Kidney capillary endothelial cell (primary cell): ENCODE measurements at regions not wholly inside any gene's neighbourhood (a gene's known extent, or its start where the extent isn't known, plus 50 kb on each side); places are given as distances from the start of the nearest gene placed in this dataset.
"Not testable (repeated sequence)": the region's sequence is repeated elsewhere in the genome, so short reads cannot be mapped to it uniquely, and the experiment has no call there.

Experiments used
- DNase-seq: peaks from one replicate; pipeline ENCODE4 v3.0.0-alpha.2; 2018; ENCODE audit warnings: low spot score

GRCh38 chrX:149420566-149420965 is 84.5 kb downstream of the IDS start:
- DNase-seq, result not testable (repeated sequence)

- no peak for DNase-seq
Measured at GRCh38 chrX:149398027-149398426, 107.1 kb downstream of the IDS start.

- no peak for DNase-seq
Measured at GRCh38 chrX:149392921-149393320, 112.2 kb downstream of the IDS start.

- no peak for DNase-seq
Measured at GRCh38 chrX:149383852-149384251, 121.3 kb downstream of the IDS start.

- no peak for DNase-seq
Measured at GRCh38 chrX:149374751-149375150, 130.4 kb downstream of the IDS start.

- DNase-seq, result no peak
Measured at GRCh38 chrX:149372866-149373265, 132.2 kb downstream of the IDS start.

- DNase-seq, result no peak
Measured at GRCh38 chrX:149371986-149372385, 133.1 kb downstream of the IDS start.

- DNase-seq, result no peak
Measured at GRCh38 chrX:149370097-149370496, 135.0 kb downstream of the IDS start.

GRCh38 chrX:149365552-149365951 is 139.6 kb downstream of the IDS start:
- no peak for DNase-seq

- DNase-seq, result no peak
Measured at GRCh38 chrX:149365061-149365460, 140.0 kb downstream of the IDS start.

- DNase-seq, result no peak
Measured at GRCh38 chrX:149363965-149364364, 141.1 kb downstream of the IDS start.

GRCh38 chrX:149346306-149346705 is 158.8 kb downstream of the IDS start:
- DNase-seq, result no peak

- no peak for DNase-seq
Measured at GRCh38 chrX:149322316-149322715, 182.8 kb downstream of the IDS start.

- DNase-seq, result no peak
Measured at GRCh38 chrX:149313871-149314371, 191.2 kb downstream of the IDS start.

GRCh38 chrX:149312988-149313387 is 192.1 kb downstream of the IDS start:
- DNase-seq, result no peak

GRCh38 chrX:149312097-149312496 is 193.0 kb downstream of the IDS start:
- DNase-seq, result no peak

- no peak for DNase-seq
Measured at GRCh38 chrX:149302705-149303104, 202.4 kb downstream of the IDS start.

- no peak for DNase-seq
Measured at GRCh38 chrX:149298111-149298510, 207.0 kb downstream of the IDS start.

- DNase-seq, result no peak
Measured at GRCh38 chrX:149296092-149296491, 209.0 kb downstream of the IDS start.

- peak; percentile 45 for DNase-seq
Measured at GRCh38 chrX:149286940-149287349, 218.2 kb downstream of the IDS start.

GRCh38 chrX:149284616-149285015 is 220.5 kb downstream of the IDS start:
- no peak for DNase-seq

GRCh38 chrX:149283853-149284252 is 221.3 kb downstream of the IDS start:
- no peak for DNase-seq

GRCh38 chrX:149282909-149283308 is 222.2 kb downstream of the IDS start:
- no peak for DNase-seq

GRCh38 chrX:149280011-149280410 is 225.1 kb downstream of the IDS start:
- no peak for DNase-seq

GRCh38 chrX:149275836-149276235 is 229.3 kb downstream of the IDS start:
- no peak for DNase-seq
